H1 (cell line): ENCODE measurements at regions not wholly inside any gene's neighbourhood (a gene's known extent, or its start where the extent isn't known, plus 50 kb on each side); places are given as distances from the start of the nearest gene placed in this dataset.

ENCODE experiments used
- CTCF ChIA-PET: fragments of 300-600 bp; sonication (Branson Sonifier 250); formaldehyde crosslinking; loops from one replicate; lab custom pipeline; 2021; ENCODE audit not compliant: partially characterized antibody; lab: Charles Lee
- POLR2A ChIA-PET: fragments of 300-600 bp; sonication (Branson Sonifier 250); formaldehyde crosslinking; loops from one replicate; lab custom pipeline; 2021; ENCODE audit warnings: inconsistent platforms; ENCODE audit not compliant: partially characterized antibody; lab: Charles Lee
- DNase-seq, 2 experiments: peaks; one replicate each; pipeline versions ENCODE4 v3.0.0 to v3.0.0-alpha.2; 2010 to 2022; ENCODE audit warnings: low spot score in 2 of 2, low read depth in 1 of 2, mixed read lengths in 1 of 2
- FAIRE-seq: peaks from 2 replicates; lab custom pipeline; 2011; peaks lifted over from hg19 to GRCh38; lab: Jason Lieb, UNC
- H2AFZ ChIP-seq: 2 replicates; pipeline ENCODE4 v1.8.1; 2012; ENCODE audit warnings: low read length, inconsistent platforms
- H2AK5ac ChIP-seq: 2 replicates; pipeline ENCODE4 v1.6.1; 2013; ENCODE audit warnings: low read depth, low read length
- H2BK120ac ChIP-seq: replicated peaks from 2 replicates; pipeline ENCODE3; 2013; ENCODE audit warnings: low read depth, low read length, inconsistent platforms
- H2BK12ac ChIP-seq: 2 replicates; pipeline ENCODE4 v1.6.1; 2013; ENCODE audit warnings: low read depth, low read length
- H2BK15ac ChIP-seq: 2 replicates; pipeline ENCODE4 v1.6.1; 2013; ENCODE audit warnings: low read length
- H2BK20ac ChIP-seq: 2 replicates; pipeline ENCODE4 v1.6.1; 2013; ENCODE audit warnings: low read length
- H2BK5ac ChIP-seq: 2 replicates; pipeline ENCODE4 v1.6.1; 2013; ENCODE audit warnings: low read depth, low read length
- H3K14ac ChIP-seq: 2 replicates; pipeline ENCODE4 v1.6.1; 2013; ENCODE audit warnings: inconsistent platforms; ENCODE audit not compliant: insufficient read length
- H3K18ac ChIP-seq: 2 replicates; pipeline ENCODE4 v1.6.1; 2013; ENCODE audit warnings: low read length; ENCODE audit errors: extremely low read depth
- H3K23ac ChIP-seq: 2 replicates; pipeline ENCODE4 v1.6.1; 2013; ENCODE audit warnings: inconsistent platforms; ENCODE audit not compliant: insufficient read length
- H3K23me2 ChIP-seq: 2 replicates; pipeline ENCODE4 v1.6.1; 2013; ENCODE audit warnings: low read depth, low read length
- H3K27ac ChIP-seq: 2 replicates; pipeline ENCODE4 v1.6.1; 2011; ENCODE audit warnings: low read depth, low read length, inconsistent platforms
- H3K27me3 ChIP-seq, 4 experiments: replicated peaks in 1 of 4; 1 replicate in 1 of 4; 2 replicates in 3 of 4; pipeline versions ENCODE4 v1.6.1 to v1.8.1; 2011 to 2013; ENCODE audit warnings: low read length in 3 of 4, mild to moderate bottlenecking in 3 of 4, inconsistent platforms in 2 of 4, mixed read lengths in 2 of 4, moderate library complexity in 1 of 4; ENCODE audit not compliant: control insufficient read depth in 3 of 4, insufficient read depth in 3 of 4; ENCODE audit errors: extremely low read depth in 1 of 4
- H3K36me3 ChIP-seq, 4 experiments: 2 replicates each; pipeline versions ENCODE4 v1.6.1 to v1.8.1; 2011 to 2013; ENCODE audit warnings: mild to moderate bottlenecking in 4 of 4, low read length in 3 of 4, moderate library complexity in 2 of 4, control low read depth in 1 of 4, inconsistent platforms in 1 of 4; ENCODE audit not compliant: insufficient read depth in 4 of 4, control insufficient read depth in 2 of 4
- H3K4ac ChIP-seq: replicated peaks from 2 replicates; pipeline ENCODE3; 2013; ENCODE audit warnings: low read length, low read depth, mixed read lengths, inconsistent platforms; ENCODE audit not compliant: insufficient read length
- H3K4me1 ChIP-seq, 4 experiments: replicated peaks in 1 of 4; 1 replicate in 1 of 4; 2 replicates in 3 of 4; pipeline versions ENCODE4 v1.6.1 to v1.8.1; 2011 to 2013; ENCODE audit warnings: low read length in 3 of 4, inconsistent platforms in 2 of 4, mixed read lengths in 1 of 4; ENCODE audit not compliant: insufficient read depth in 4 of 4, control insufficient read depth in 3 of 4
- H3K4me2 ChIP-seq, 2 experiments: 2 replicates each; pipeline versions ENCODE4 v1.6.1 to v1.8.1; 2011 to 2013; ENCODE audit warnings: low read depth in 2 of 2, low read length in 2 of 2, control low read depth in 1 of 2, inconsistent platforms in 1 of 2, mild to moderate bottlenecking in 1 of 2; ENCODE audit not compliant: insufficient read depth in 1 of 2
- H3K4me3 ChIP-seq, 4 experiments: fragments of 200-600, 300-600 bp in 1 of 4; sonication (generic), shearing (Covaris generic), sonication (Bioruptor Twin) in 1 of 4; 2 replicates each; pipeline versions ENCODE4 v1.5.1 to v1.8.1; 2011 to 2016; ENCODE audit warnings: low read length in 4 of 4, low read depth in 3 of 4, control low read depth in 2 of 4, inconsistent platforms in 2 of 4, mild to moderate bottlenecking in 2 of 4, mixed read lengths in 1 of 4, moderate library complexity in 1 of 4; ENCODE audit not compliant: insufficient read depth in 2 of 4; ENCODE audit errors: extremely low read depth in 1 of 4
- H3K56ac ChIP-seq: replicated peaks from 2 replicates; pipeline ENCODE3; 2013; ENCODE audit warnings: low read depth, mild to moderate bottlenecking, mixed read lengths, low read length, inconsistent platforms; ENCODE audit not compliant: insufficient read length
- H3K79me1 ChIP-seq: 2 replicates; pipeline ENCODE4 v1.6.1; 2013; ENCODE audit warnings: low read depth, low read length, control low read depth
- H3K79me2 ChIP-seq, 2 experiments: 2 replicates each; pipeline versions ENCODE4 v1.6.1 to v1.8.1; 2012 to 2013; ENCODE audit warnings: low read length in 2 of 2, mild to moderate bottlenecking in 2 of 2, inconsistent platforms in 1 of 2; ENCODE audit not compliant: insufficient read depth in 2 of 2, control insufficient read depth in 1 of 2
- H3K9ac ChIP-seq, 4 experiments: replicated peaks in 1 of 4; 1 replicate in 1 of 4; 2 replicates in 3 of 4; pipeline versions ENCODE4 v1.6.1 to v1.8.1; 2011 to 2013; ENCODE audit warnings: low read depth in 3 of 4, low read length in 3 of 4, control low read depth in 2 of 4, mild to moderate bottlenecking in 2 of 4, moderate library complexity in 2 of 4, inconsistent platforms in 1 of 4; ENCODE audit errors: extremely low read depth in 1 of 4
- H3K9me3 ChIP-seq, 2 experiments: 2 replicates each; pipeline versions ENCODE4 v1.6.1 to v1.8.1; 2012 to 2013; ENCODE audit warnings: mild to moderate bottlenecking in 2 of 2, moderate library complexity in 2 of 2, control low read depth in 1 of 2, inconsistent platforms in 1 of 2, low read depth in 1 of 2, low read length in 1 of 2, mixed read lengths in 1 of 2; ENCODE audit not compliant: insufficient read depth in 2 of 2
- H4K20me1 ChIP-seq, 2 experiments: replicated peaks in 1 of 2; 2 replicates each; pipeline versions ENCODE3 to v1.8.1; 2011 to 2013; ENCODE audit warnings: inconsistent platforms in 2 of 2, low read length in 2 of 2, mild to moderate bottlenecking in 1 of 2; ENCODE audit not compliant: insufficient read depth in 2 of 2, control insufficient read depth in 1 of 2
- H4K5ac ChIP-seq: 2 replicates; pipeline ENCODE4 v1.6.1; 2013; ENCODE audit warnings: low read length, low read depth, mixed read lengths, inconsistent platforms; ENCODE audit not compliant: insufficient read length
- H4K8ac ChIP-seq: 2 replicates; pipeline ENCODE4 v1.8.0; 2013; ENCODE audit warnings: mild to moderate bottlenecking, moderate library complexity, low read length, inconsistent platforms; ENCODE audit not compliant: insufficient read depth; ENCODE audit errors: extremely low read depth
- H4K91ac ChIP-seq: replicated peaks from 2 replicates; pipeline ENCODE3; 2013; ENCODE audit warnings: low read length, mixed read lengths, inconsistent platforms; ENCODE audit not compliant: insufficient read length
- BCL11A ChIP-seq, 2 experiments: IDR thresholded peaks; one replicate each; pipeline ENCODE4 v1.6.1; 2011; ENCODE audit warnings: low read depth in 2 of 2, low read length in 2 of 2, mild to moderate bottlenecking in 2 of 2
- CBX5 ChIP-seq: fragments of 300-800, 300-1000 bp; sonication (generic); IDR thresholded peaks from 2 replicates; pipeline ENCODE4 v1.7.1; 2016; ENCODE audit warnings: antibody characterized with exemption, low read length, low read depth
- CHD1 ChIP-seq: IDR thresholded peaks from 2 replicates; pipeline ENCODE4 v1.6.1; 2012; ENCODE audit warnings: low read depth, low read length, improper control_type of control experiment
- HDAC2 ChIP-seq, 2 experiments: fragments of 300-600 bp in 1 of 2; sonication (generic) in 1 of 2; IDR thresholded peaks; 2 replicates each; pipeline ENCODE4 v1.6.1; 2011 to 2012; ENCODE audit warnings: low read depth in 2 of 2, low read length in 2 of 2, mild to moderate bottlenecking in 2 of 2, moderate library complexity in 2 of 2, borderline replicate concordance in 1 of 2, inconsistent platforms in 1 of 2
- MAX ChIP-seq: IDR thresholded peaks from 2 replicates; pipeline ENCODE4 v1.6.1; 2012; ENCODE audit warnings: inconsistent platforms
- NANOG ChIP-seq: IDR thresholded peaks from 2 replicates; pipeline ENCODE4 v1.6.1; 2011; ENCODE audit warnings: low read length, low read depth, mild to moderate bottlenecking, inconsistent platforms; ENCODE audit not compliant: insufficient read depth, poor library complexity, severe bottlenecking
- NRF1 ChIP-seq: IDR thresholded peaks from 2 replicates; pipeline ENCODE4 v1.6.1; 2011; ENCODE audit warnings: mild to moderate bottlenecking, low read depth, low read length, improper control_type of control experiment
- SIX5 ChIP-seq: IDR thresholded peaks from 2 replicates; pipeline ENCODE4 v1.6.1; 2011; ENCODE audit warnings: mild to moderate bottlenecking, low read depth, low read length
- TBP ChIP-seq: IDR thresholded peaks from 2 replicates; pipeline ENCODE4 v1.6.1; 2011; ENCODE audit warnings: low read depth, low read length, improper control_type of control experiment
- USF2 ChIP-seq: IDR thresholded peaks from 2 replicates; pipeline ENCODE4 v1.6.1; 2011; ENCODE audit warnings: low read length, improper control_type of control experiment
- ZNF274 ChIP-seq: IDR thresholded peaks from 2 replicates; pipeline ENCODE4 v1.7.0; 2012; ENCODE audit warnings: low read length, borderline replicate concordance; ENCODE audit errors: extremely low read depth
- WGBS, 2 experiments: shearing (Covaris generic) in 1 of 2; methylation state at CpG; one replicate each; pipeline versions ENCODE4 v1.1.6 to v1.1.7; 2013 to 2015; ENCODE audit warnings: low lambda C conversion rate in 2 of 2, mixed read lengths in 2 of 2, inconsistent platforms in 1 of 2, low coverage in 1 of 2, missing lambda C conversion rate in 1 of 2; ENCODE audit not compliant: insufficient replicate concordance in 2 of 2, insufficient coverage in 1 of 2, insufficient read length in 1 of 2; ENCODE audit errors: extremely low coverage in 1 of 2, missing lambda C conversion rate in 1 of 2; 5-methylcytosine and 5-hydroxymethylcytosine counted together

GRCh38 chr7:63067897-63068585, 930.6 kb upstream of the ZNF722 start:
- POLR2A ChIA-PET = no interaction called here
- H3K4me3 ChIP-seq = no peak overlapping the region
- WGBS, 2 experiments = 94% methylated on average over 23 of the region's 42 CpGs; no CpG with 5 or more reads in 1 of the 2 experiments
- H2BK15ac ChIP-seq = no peak overlapping the region
- H3K27ac ChIP-seq = no peak overlapping the region
- TF ChIP-seq BCL11A (IDR thresholded peaks at IDR 0.05; ENCODE audit: low read depth in 2 of 2, low read length in 2 of 2) = no peak
- TF ChIP-seq USF2 = no peak
- TF ChIP-seq HDAC2 (IDR thresholded peaks at IDR 0.05; ENCODE audit: borderline replicate concordance in 1 of 2, low read depth in 2 of 2, low read length in 2 of 2) = no peak
- no peak for TF ChIP-seq CBX5
- TF ChIP-seq MAX = no peak
- no peak for TF ChIP-seq TBP
- no peak for TF ChIP-seq NRF1
- no peak for TF ChIP-seq CHD1
- no peak for TF ChIP-seq NANOG
- no peak for TF ChIP-seq ZNF274
- TF ChIP-seq SIX5 = no peak
- TF ChIP-seq, all 59 proteins: peak for 0
- H3K27me3 ChIP-seq = no peaks in the 10 kb centered on the region
- no peak overlapping the region for H2AK5ac ChIP-seq
- no peak overlapping the region for H2BK120ac ChIP-seq
- H3K23ac ChIP-seq = no peak overlapping the region
- H3K4me2 ChIP-seq = no peak overlapping the region
- no peaks in the 10 kb centered on the region for H3K79me2 ChIP-seq
- no peak overlapping the region for H2BK12ac ChIP-seq
- H3K36me3 ChIP-seq = no peaks in the 10 kb centered on the region
- no peaks in the 10 kb centered on the region for H3K23me2 ChIP-seq
- H3K4ac ChIP-seq = no peak overlapping the region
- no peak for DNase-seq
- no peaks in the 10 kb centered on the region for H3K79me1 ChIP-seq
- H2BK5ac ChIP-seq = no peak overlapping the region
- no peak overlapping the region for H4K91ac ChIP-seq
- CTCF ChIA-PET = no interaction called here
- no peak overlapping the region for H4K8ac ChIP-seq
- no peak for FAIRE-seq
- no peak overlapping the region for H3K9ac ChIP-seq
- H3K56ac ChIP-seq = no peak overlapping the region
- no peak overlapping the region for H2BK20ac ChIP-seq
- H3K14ac ChIP-seq = no peak overlapping the region
- H3K18ac ChIP-seq = no peak overlapping the region
- H4K5ac ChIP-seq = no peak overlapping the region
- no peaks in the 10 kb centered on the region for H4K20me1 ChIP-seq
- H3K9me3 ChIP-seq = peaks cover 41 to 63% of the 10 kb centered on the region in 2 experiments
- H3K4me1 ChIP-seq = no peaks in the 10 kb centered on the region
- H2AFZ ChIP-seq = no peak overlapping the region
